ENCODE measurements at regions not wholly inside any gene's neighbourhood (a gene's known extent, or its start where the extent isn't known, plus 50 kb on each side); places are given as distances from the start of the nearest gene placed in this dataset.

GRCh38 chr18:29225351-29225750 is 1048.4 kb upstream of the CDH2 start:
- Histone ChIP-seq H3K27ac (no peak overlapping the region), H3K4me1 (ENCODE audit: low read depth, poor library complexity, severe bottlenecking) (peaks cover 3% of the 10 kb centered on the region), H3K27me3 (ENCODE audit: insufficient read depth, low read depth) (no peaks in the 10 kb centered on the region), H2AFZ (ENCODE audit: low read depth) (no peak overlapping the region), H3K4me2 (no peak overlapping the region), H3K4me3 (IDR thresholded peaks at IDR 0.05; ENCODE audit: insufficient read depth, low read depth, low read length) (no peak overlapping the region), H3K36me3 (ENCODE audit: insufficient read depth) (no peaks in the 10 kb centered on the region), H4K20me1 (ENCODE audit: insufficient read depth) (no peaks in the 10 kb centered on the region), H3K9ac (no peak overlapping the region), H3K79me2 (ENCODE audit: insufficient read depth, low read depth) (no peaks in the 10 kb centered on the region)
- TF ChIP-seq CTCF (conservative IDR thresholded peaks at IDR 0.05; ENCODE audit: low read depth, low read length): no peak

DNA sequence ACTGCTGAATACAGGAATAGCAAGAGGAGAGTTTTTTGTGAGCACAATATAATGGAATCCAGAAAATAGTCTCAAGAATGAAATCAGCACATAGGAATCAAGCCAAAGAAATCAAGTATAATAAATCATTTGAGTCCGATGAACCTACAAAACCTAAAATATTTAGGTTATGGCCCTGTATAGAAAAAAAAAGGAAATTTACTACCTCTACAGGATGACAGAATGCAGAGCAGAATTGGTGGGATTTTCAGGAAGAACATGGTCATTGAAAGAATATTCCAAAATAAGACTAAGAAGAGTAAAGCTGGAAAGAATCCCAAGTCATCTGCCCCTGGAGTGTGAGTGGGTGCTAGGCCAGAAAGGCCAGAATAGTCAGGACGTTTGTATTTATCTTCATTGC is 1041.2 kb upstream of the CDH2 start:
- H3K79me2 ChIP-seq (ENCODE audit: insufficient read depth, low read depth): no peaks in the 10 kb centered on the region
- TF ChIP-seq CTCF (conservative IDR thresholded peaks at IDR 0.05; ENCODE audit: low read depth, low read length): no peak
- no peaks in the 10 kb centered on the region for H3K27me3 ChIP-seq (ENCODE audit: insufficient read depth, low read depth)
- no peaks in the 10 kb centered on the region for H3K4me1 ChIP-seq (ENCODE audit: low read depth, poor library complexity, severe bottlenecking)
- H3K36me3 ChIP-seq (ENCODE audit: insufficient read depth): no peaks in the 10 kb centered on the region
- H4K20me1 ChIP-seq (ENCODE audit: insufficient read depth): no peaks in the 10 kb centered on the region
- H3K27ac ChIP-seq: no peak overlapping the region
- H2AFZ ChIP-seq (ENCODE audit: low read depth): no peak overlapping the region
- H3K4me3 ChIP-seq (IDR thresholded peaks at IDR 0.05; ENCODE audit: insufficient read depth, low read depth, low read length): no peak overlapping the region
- H3K9ac ChIP-seq: no peak overlapping the region
- H3K4me2 ChIP-seq: no peak overlapping the region

DNA sequence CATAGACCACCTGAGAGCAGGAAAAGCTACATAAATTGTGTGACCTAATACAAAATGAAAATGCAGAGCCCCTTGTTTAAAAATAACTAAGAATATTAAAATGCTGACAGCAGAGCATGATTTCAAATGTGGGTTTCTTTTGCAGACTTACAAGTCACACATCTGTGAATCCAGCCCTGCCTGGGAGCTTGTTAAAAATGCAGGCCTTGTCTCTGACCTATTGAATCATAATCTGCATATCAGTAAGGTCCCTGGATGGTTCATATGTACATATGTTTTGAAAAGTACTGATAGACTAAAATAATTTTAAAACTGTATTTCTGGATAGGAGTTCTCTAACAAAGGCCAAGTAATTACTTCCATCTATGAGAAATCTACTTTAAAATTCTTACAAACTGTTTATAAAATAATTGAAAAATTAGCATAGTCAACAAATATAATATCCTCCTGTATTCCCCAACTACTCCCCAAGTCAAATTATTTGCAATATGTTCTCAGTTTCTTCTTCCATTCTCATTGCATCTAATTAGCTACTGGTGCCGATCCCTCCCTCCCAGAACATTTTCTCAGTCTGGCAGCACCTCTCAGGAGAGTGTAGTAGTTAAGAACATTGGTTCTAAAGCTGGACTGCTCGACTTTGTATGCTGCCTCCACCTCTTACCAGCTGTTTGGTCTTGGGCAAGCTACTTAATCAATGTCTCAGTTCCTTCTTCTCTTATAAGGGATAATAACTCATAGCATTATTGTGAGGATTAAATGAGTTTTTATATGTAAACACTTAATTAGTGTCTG is 1040.4 kb upstream of the CDH2 start:
- Histone ChIP-seq H3K4me2 (no peak overlapping the region), H3K4me1 (ENCODE audit: low read depth, poor library complexity, severe bottlenecking) (no peaks in the 10 kb centered on the region), H3K27me3 (ENCODE audit: insufficient read depth, low read depth) (no peaks in the 10 kb centered on the region), H3K79me2 (ENCODE audit: insufficient read depth, low read depth) (no peaks in the 10 kb centered on the region), H2AFZ (ENCODE audit: low read depth) (no peak overlapping the region), H3K9ac (no peak overlapping the region), H3K27ac (no peak overlapping the region), H4K20me1 (ENCODE audit: insufficient read depth) (no peaks in the 10 kb centered on the region), H3K36me3 (ENCODE audit: insufficient read depth) (no peaks in the 10 kb centered on the region), H3K4me3 (IDR thresholded peaks at IDR 0.05; ENCODE audit: insufficient read depth, low read depth, low read length) (no peak overlapping the region)
- no peak for TF ChIP-seq CTCF (conservative IDR thresholded peaks at IDR 0.05; ENCODE audit: low read depth, low read length)

DNA sequence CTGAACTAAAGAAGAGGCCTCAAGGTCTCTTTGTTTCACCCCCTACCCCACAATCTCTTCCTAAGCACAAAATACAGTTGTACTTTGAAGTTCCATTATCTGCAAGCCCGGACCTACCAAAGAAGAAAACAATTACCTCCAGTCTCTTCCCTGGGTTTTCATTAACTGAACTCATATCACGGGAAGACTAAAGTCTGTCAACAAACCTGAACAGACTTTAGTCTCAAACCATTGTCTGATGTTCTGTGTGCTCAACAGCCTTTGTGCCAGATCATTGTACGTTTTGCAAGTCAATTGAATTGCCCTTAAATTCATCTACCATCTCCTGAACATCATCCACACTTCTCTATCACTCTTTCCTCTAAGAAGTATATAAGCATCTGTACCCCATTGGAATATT is 1021.9 kb upstream of the CDH2 start:
- Histone ChIP-seq H4K20me1 (ENCODE audit: insufficient read depth) (no peaks in the 10 kb centered on the region), H3K27ac (no peak overlapping the region), H2AFZ (ENCODE audit: low read depth) (no peak overlapping the region), H3K27me3 (ENCODE audit: insufficient read depth, low read depth) (no peaks in the 10 kb centered on the region), H3K36me3 (ENCODE audit: insufficient read depth) (no peaks in the 10 kb centered on the region), H3K9ac (no peak overlapping the region), H3K4me1 (ENCODE audit: low read depth, poor library complexity, severe bottlenecking) (no peaks in the 10 kb centered on the region), H3K4me2 (no peak overlapping the region), H3K79me2 (ENCODE audit: insufficient read depth, low read depth) (no peaks in the 10 kb centered on the region), H3K4me3 (IDR thresholded peaks at IDR 0.05; ENCODE audit: insufficient read depth, low read depth, low read length) (no peak overlapping the region)
- TF ChIP-seq CTCF (conservative IDR thresholded peaks at IDR 0.05; ENCODE audit: low read depth, low read length): no peak
